Islet precursor cell (in vitro differentiated cells): ENCODE measurements at regions not wholly inside any gene's neighbourhood (a gene's known extent, or its start where the extent isn't known, plus 50 kb on each side); places are given as distances from the start of the nearest gene placed in this dataset.

ENCODE experiments used
- DNase-seq: peaks from one replicate; pipeline ENCODE4 v3.0.0-alpha.2; 2018

- DNase-seq, result no peak
Observed at GRCh38 chr5:53334431-53334941, 145.9 kb upstream of the FST start.

GRCh38 chr5:53335115-53335514, 145.3 kb upstream of the FST start:
- DNase-seq, result peak; percentile 60

GRCh38 chr5:53337827-53338226, 142.6 kb upstream of the FST start:
- DNase-seq, result no peak

- DNase-seq, result no peak
Observed at GRCh38 chr5:53338971-53339370, 141.5 kb upstream of the FST start.

GRCh38 chr5:53339962-53340540, 140.4 kb upstream of the FST start:
- DNase-seq, result no peak

- DNase-seq, result no peak
Observed at GRCh38 chr5:53340956-53341750, 139.3 kb upstream of the FST start.

GRCh38 chr5:53342236-53342635, 138.2 kb upstream of the FST start:
- no peak for DNase-seq

GRCh38 chr5:53343187-53343586, 137.2 kb upstream of the FST start:
- DNase-seq, result no peak

- DNase-seq, result no peak
Observed at GRCh38 chr5:53350368-53350767, 130.1 kb upstream of the FST start.

GRCh38 chr5:53350991-53351770, 129.2 kb upstream of the FST start:
- DNase-seq, result no peak

GRCh38 chr5:53355316-53355715, 125.1 kb upstream of the FST start:
- no peak for DNase-seq

- no peak for DNase-seq
Observed at GRCh38 chr5:53355931-53356330, 124.5 kb upstream of the FST start.

GRCh38 chr5:53357439-53357838, 123.0 kb upstream of the FST start:
- no peak for DNase-seq

GRCh38 chr5:53358794-53359193, 121.6 kb upstream of the FST start:
- no peak for DNase-seq

GRCh38 chr5:53359916-53360517, 120.4 kb upstream of the FST start:
- no peak for DNase-seq

GRCh38 chr5:53360811-53361210, 119.6 kb upstream of the FST start:
- DNase-seq, result no peak

GRCh38 chr5:53361708-53362107, 118.7 kb upstream of the FST start:
- DNase-seq, result no peak

- DNase-seq, result no peak
Observed at GRCh38 chr5:53362521-53362941, 117.9 kb upstream of the FST start.

- DNase-seq, result no peak
Observed at GRCh38 chr5:53364061-53364460, 116.4 kb upstream of the FST start.

- DNase-seq, result no peak
Observed at GRCh38 chr5:53366245-53366644, 114.2 kb upstream of the FST start.

- DNase-seq, result no peak
Observed at GRCh38 chr5:53367727-53368126, 112.7 kb upstream of the FST start.

- no peak for DNase-seq
Observed at GRCh38 chr5:53368516-53368915, 111.9 kb upstream of the FST start.

- no peak for DNase-seq
Observed at GRCh38 chr5:53368966-53369605, 111.3 kb upstream of the FST start.
